ENCODE measurements at regions not wholly inside any gene's neighbourhood (a gene's known extent, or its start where the extent isn't known, plus 50 kb on each side); places are given as distances from the start of the nearest gene placed in this dataset.

DNA sequence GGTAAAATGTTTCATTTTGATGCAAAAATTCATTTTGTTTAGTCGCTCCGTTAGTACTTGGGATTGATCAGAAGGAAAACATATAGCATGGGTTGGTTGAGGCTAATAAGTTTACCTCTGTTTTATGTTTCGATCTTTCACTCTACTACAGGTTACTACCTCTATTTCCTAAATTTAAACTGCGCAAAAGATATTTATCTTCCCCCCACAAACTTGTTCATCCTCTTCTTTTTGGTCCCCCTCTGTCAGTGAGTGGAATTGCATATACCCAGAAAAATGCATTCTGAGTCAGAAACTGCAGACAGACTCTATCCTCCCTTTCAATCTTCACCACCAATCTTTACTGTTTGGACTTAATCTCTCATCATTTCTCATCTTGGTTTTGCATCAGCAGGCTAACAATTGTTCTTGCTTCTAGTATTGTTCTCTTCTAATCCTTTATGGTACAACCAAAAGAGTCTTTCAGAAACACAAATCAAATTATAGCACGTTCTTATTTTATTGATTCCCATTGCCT is 316.0 kb upstream of the ADGRL4 start:
- no peak overlapping the region for H3K27ac ChIP-seq (ENCODE audit: low read depth, low read length)
- H3K9me3 ChIP-seq (ENCODE audit: control insufficient read depth in 3 of 3, low read length in 3 of 3) = no peaks in the 10 kb centered on the region
- no peak overlapping the region for H3K4me3 ChIP-seq (ENCODE audit: low read length in 3 of 3)
- H3K4me1 ChIP-seq (ENCODE audit: control insufficient read depth in 3 of 3, insufficient read depth in 3 of 3, low read length in 3 of 3) = no peaks in the 10 kb centered on the region
- no peak overlapping the region for H3K9ac ChIP-seq (ENCODE audit: low read depth in 1 of 3, low read length in 3 of 3)
- H3K27me3 ChIP-seq (ENCODE audit: control insufficient read depth in 3 of 3, insufficient read depth in 3 of 3, low read length in 3 of 3) = no peaks in the 10 kb centered on the region
- no peaks in the 10 kb centered on the region for H3K36me3 ChIP-seq (ENCODE audit: control insufficient read depth in 3 of 3, insufficient read depth in 3 of 3, low read length in 3 of 3)

DNA sequence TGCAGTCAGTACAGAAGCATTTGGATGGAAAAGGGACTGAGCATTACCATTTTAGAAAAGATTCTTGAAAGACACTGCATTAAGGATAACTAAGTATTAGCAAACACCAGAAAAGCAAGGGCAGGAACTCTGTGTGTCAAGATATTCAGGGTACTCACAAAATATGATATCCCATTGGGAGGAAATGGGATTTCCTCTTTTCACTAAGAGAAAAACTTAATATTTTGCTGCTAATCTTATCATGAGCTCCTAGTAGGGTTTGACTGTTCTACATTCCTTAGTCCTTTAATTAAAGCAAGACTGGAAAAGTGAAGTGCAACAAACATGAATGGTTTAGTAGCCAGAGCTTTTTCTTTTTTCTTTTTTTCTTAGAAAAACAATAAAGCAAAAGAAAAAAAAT is 305.9 kb upstream of the ADGRL4 start:
- H3K9ac ChIP-seq (ENCODE audit: low read depth in 1 of 3, low read length in 3 of 3) = no peak overlapping the region
- H3K27me3 ChIP-seq (ENCODE audit: control insufficient read depth in 3 of 3, insufficient read depth in 3 of 3, low read length in 3 of 3) = no peaks in the 10 kb centered on the region
- peaks cover 0 to 5% (median 0%) of the 10 kb centered on the region in 3 donors for H3K9me3 ChIP-seq (ENCODE audit: control insufficient read depth in 3 of 3, low read length in 3 of 3)
- no peaks in the 10 kb centered on the region for H3K4me1 ChIP-seq (ENCODE audit: control insufficient read depth in 3 of 3, insufficient read depth in 3 of 3, low read length in 3 of 3)
- H3K27ac ChIP-seq (ENCODE audit: low read depth, low read length) = no peak overlapping the region
- no peaks in the 10 kb centered on the region for H3K36me3 ChIP-seq (ENCODE audit: control insufficient read depth in 3 of 3, insufficient read depth in 3 of 3, low read length in 3 of 3)
- H3K4me3 ChIP-seq (ENCODE audit: low read length in 3 of 3) = no peak overlapping the region

DNA sequence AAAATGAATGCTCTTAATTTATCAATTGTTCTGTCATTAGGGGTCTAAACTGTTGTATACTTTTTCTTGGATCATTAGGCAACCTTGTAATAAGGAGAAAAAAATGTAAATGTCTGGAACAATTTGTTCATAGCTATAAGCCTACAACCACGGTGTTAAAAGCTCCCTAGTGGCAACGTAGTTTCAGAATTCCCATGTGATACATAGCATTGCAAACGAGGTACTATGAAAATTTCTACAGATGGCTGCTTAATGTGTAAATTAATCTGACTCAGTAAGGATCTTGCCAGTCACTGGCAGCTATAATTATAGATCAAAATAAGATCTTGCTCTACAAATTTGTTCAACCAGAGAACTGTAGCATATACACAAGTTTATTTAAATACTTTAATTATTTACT is 304.1 kb upstream of the ADGRL4 start:
- no peaks in the 10 kb centered on the region for H3K36me3 ChIP-seq (ENCODE audit: control insufficient read depth in 3 of 3, insufficient read depth in 3 of 3, low read length in 3 of 3)
- no peaks in the 10 kb centered on the region for H3K4me1 ChIP-seq (ENCODE audit: control insufficient read depth in 3 of 3, insufficient read depth in 3 of 3, low read length in 3 of 3)
- H3K4me3 ChIP-seq (ENCODE audit: low read length in 3 of 3) = no peak overlapping the region
- H3K9me3 ChIP-seq (ENCODE audit: control insufficient read depth in 3 of 3, low read length in 3 of 3) = peaks cover 0 to 5% (median 0%) of the 10 kb centered on the region in 3 donors
- H3K27me3 ChIP-seq (ENCODE audit: control insufficient read depth in 3 of 3, insufficient read depth in 3 of 3, low read length in 3 of 3) = no peaks in the 10 kb centered on the region
- H3K27ac ChIP-seq (ENCODE audit: low read depth, low read length) = no peak overlapping the region
- no peak overlapping the region for H3K9ac ChIP-seq (ENCODE audit: low read depth in 1 of 3, low read length in 3 of 3)

DNA sequence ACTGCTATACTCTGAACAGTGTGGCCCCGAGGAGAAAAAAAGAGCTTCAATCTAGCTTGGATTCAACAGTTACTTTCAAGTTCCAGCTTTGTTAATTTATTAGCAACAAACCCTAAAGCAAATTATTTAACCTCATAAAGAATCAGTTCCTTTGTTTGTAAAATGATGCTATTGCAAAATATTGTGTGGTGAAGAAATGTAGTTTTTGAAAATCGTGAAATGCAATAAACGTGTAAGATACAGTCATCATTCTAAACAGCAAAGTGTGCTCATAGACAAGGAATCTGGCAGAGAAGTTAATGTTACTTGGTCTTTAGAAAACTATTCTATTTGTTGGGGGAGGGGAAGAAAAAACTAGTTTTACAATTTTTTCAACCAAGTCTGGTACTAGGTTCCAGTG is 297.6 kb upstream of the ADGRL4 start:
- no peaks in the 10 kb centered on the region for H3K9me3 ChIP-seq (ENCODE audit: control insufficient read depth in 3 of 3, low read length in 3 of 3)
- no peaks in the 10 kb centered on the region for H3K27me3 ChIP-seq (ENCODE audit: control insufficient read depth in 3 of 3, insufficient read depth in 3 of 3, low read length in 3 of 3)
- no peak overlapping the region for H3K9ac ChIP-seq (ENCODE audit: low read depth in 1 of 3, low read length in 3 of 3)
- no peaks in the 10 kb centered on the region for H3K4me1 ChIP-seq (ENCODE audit: control insufficient read depth in 3 of 3, insufficient read depth in 3 of 3, low read length in 3 of 3)
- no peaks in the 10 kb centered on the region for H3K36me3 ChIP-seq (ENCODE audit: control insufficient read depth in 3 of 3, insufficient read depth in 3 of 3, low read length in 3 of 3)
- H3K4me3 ChIP-seq (ENCODE audit: low read length in 3 of 3) = no peak overlapping the region
- H3K27ac ChIP-seq (ENCODE audit: low read depth, low read length) = no peak overlapping the region

DNA sequence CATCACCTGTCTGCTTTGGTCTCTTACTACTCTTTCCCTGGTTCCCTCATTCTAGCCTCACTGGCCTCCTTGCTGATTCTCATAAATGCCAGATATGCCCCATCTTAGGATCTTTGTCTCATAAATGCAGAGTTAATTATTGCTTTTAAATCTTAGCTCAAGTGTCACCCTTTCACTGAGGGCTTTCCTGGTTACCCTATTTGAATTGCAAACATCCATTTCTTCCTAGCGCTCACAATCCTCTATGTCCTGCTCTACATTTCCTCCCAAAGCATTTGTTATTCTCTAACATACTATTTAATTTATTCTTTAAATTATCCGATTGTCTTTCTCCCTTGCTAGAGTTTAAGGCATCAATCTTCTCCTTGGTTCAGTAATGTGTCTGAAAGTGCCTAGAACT is 296.5 kb upstream of the ADGRL4 start:
- Histone ChIP-seq H3K36me3 (ENCODE audit: control insufficient read depth in 3 of 3, insufficient read depth in 3 of 3, low read length in 3 of 3) (no peaks in the 10 kb centered on the region), H3K27me3 (ENCODE audit: control insufficient read depth in 3 of 3, insufficient read depth in 3 of 3, low read length in 3 of 3) (no peaks in the 10 kb centered on the region), H3K9me3 (ENCODE audit: control insufficient read depth in 3 of 3, low read length in 3 of 3) (no peaks in the 10 kb centered on the region), H3K9ac (ENCODE audit: low read depth in 1 of 3, low read length in 3 of 3) (no peak overlapping the region), H3K4me3 (ENCODE audit: low read length in 3 of 3) (no peak overlapping the region), H3K4me1 (ENCODE audit: control insufficient read depth in 3 of 3, insufficient read depth in 3 of 3, low read length in 3 of 3) (no peaks in the 10 kb centered on the region), H3K27ac (ENCODE audit: low read depth, low read length) (no peak overlapping the region)

DNA sequence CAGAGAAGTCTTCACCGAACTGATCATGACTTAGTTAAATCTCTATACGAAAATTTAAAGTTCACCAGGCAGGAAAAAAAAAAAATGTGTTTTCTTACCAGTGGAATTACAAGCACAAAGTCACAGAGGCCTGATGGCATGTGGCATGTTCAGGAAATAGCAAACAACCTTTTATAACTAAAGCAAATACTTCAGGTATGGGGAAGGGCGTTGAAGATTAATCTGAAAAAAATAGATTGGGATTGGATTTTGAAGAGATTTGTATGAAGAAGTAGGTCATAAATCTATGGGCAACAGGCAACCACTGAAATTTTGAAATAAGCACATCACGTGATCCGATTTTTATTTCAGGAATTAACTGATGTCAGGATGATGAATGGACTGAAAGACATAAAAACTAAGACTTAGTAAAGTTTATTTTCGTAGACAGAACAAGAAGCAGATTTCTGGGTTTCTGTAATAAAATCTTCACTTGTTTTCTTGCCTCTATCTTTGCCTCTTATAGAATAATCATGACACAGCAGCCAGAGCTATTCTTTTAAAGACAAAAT is 295.9 kb upstream of the ADGRL4 start:
- Histone ChIP-seq H3K36me3 (ENCODE audit: control insufficient read depth in 3 of 3, insufficient read depth in 3 of 3, low read length in 3 of 3) (no peaks in the 10 kb centered on the region), H3K4me3 (ENCODE audit: low read length in 3 of 3) (no peak overlapping the region), H3K4me1 (ENCODE audit: control insufficient read depth in 3 of 3, insufficient read depth in 3 of 3, low read length in 3 of 3) (no peaks in the 10 kb centered on the region), H3K9me3 (ENCODE audit: control insufficient read depth in 3 of 3, low read length in 3 of 3) (no peaks in the 10 kb centered on the region), H3K27me3 (ENCODE audit: control insufficient read depth in 3 of 3, insufficient read depth in 3 of 3, low read length in 3 of 3) (no peaks in the 10 kb centered on the region), H3K9ac (ENCODE audit: low read depth in 1 of 3, low read length in 3 of 3) (no peak overlapping the region), H3K27ac (ENCODE audit: low read depth, low read length) (no peak overlapping the region)

DNA sequence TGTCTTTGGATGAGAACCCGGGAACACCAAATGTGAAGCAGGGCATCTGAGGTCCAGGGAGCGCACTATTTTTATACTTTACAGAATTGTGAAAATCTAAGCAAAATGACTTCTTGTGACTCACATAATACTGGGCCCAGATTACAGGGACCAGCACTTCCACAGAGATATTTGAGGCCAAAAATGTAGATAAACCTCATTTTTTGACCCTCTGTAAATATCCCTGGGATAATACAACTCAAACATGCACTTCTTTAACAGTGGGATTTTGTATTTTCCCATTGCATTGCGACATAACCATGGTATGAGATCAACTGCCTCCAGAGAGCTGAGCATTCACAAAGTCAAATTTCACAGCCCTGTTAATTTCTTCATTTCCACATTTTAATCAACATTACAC is 289.4 kb upstream of the ADGRL4 start:
- no peaks in the 10 kb centered on the region for H3K9me3 ChIP-seq (ENCODE audit: control insufficient read depth in 3 of 3, low read length in 3 of 3)
- no peak overlapping the region for H3K9ac ChIP-seq (ENCODE audit: low read depth in 1 of 3, low read length in 3 of 3)
- no peaks in the 10 kb centered on the region for H3K36me3 ChIP-seq (ENCODE audit: control insufficient read depth in 3 of 3, insufficient read depth in 3 of 3, low read length in 3 of 3)
- peaks cover 0 to 2% (median 0%) of the 10 kb centered on the region in 3 donors for H3K4me1 ChIP-seq (ENCODE audit: control insufficient read depth in 3 of 3, insufficient read depth in 3 of 3, low read length in 3 of 3)
- no peaks in the 10 kb centered on the region for H3K27me3 ChIP-seq (ENCODE audit: control insufficient read depth in 3 of 3, insufficient read depth in 3 of 3, low read length in 3 of 3)
- no peak overlapping the region for H3K27ac ChIP-seq (ENCODE audit: low read depth, low read length)
- H3K4me3 ChIP-seq (ENCODE audit: low read length in 3 of 3) = no peak overlapping the region

DNA sequence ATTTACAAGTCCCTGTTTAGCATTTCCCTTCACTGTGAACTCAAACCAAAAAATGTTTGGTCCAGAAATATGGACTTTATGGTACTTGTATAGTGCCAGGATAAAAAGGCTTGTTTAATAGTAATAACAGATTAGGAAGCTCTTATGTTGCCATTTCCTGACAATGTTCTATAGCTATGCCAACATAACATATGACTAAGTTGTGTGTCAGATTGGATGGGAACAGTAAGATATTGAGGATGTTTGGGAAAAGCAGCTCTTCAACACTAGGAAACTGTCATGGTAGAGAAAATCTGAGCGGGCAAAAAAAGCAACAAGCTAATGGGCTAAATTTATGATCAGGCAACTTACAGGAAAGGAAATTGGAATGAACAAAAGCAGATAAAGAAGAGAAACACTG is 287.1 kb upstream of the ADGRL4 start:
- H3K9ac ChIP-seq (ENCODE audit: low read depth in 1 of 3, low read length in 3 of 3) = no peak overlapping the region
- no peaks in the 10 kb centered on the region for H3K27me3 ChIP-seq (ENCODE audit: control insufficient read depth in 3 of 3, insufficient read depth in 3 of 3, low read length in 3 of 3)
- no peak overlapping the region for H3K4me3 ChIP-seq (ENCODE audit: low read length in 3 of 3)
- no peaks in the 10 kb centered on the region for H3K9me3 ChIP-seq (ENCODE audit: control insufficient read depth in 3 of 3, low read length in 3 of 3)
- peaks cover 0 to 2% (median 0%) of the 10 kb centered on the region in 3 donors for H3K4me1 ChIP-seq (ENCODE audit: control insufficient read depth in 3 of 3, insufficient read depth in 3 of 3, low read length in 3 of 3)
- H3K27ac ChIP-seq (ENCODE audit: low read depth, low read length) = no peak overlapping the region
- H3K36me3 ChIP-seq (ENCODE audit: control insufficient read depth in 3 of 3, insufficient read depth in 3 of 3, low read length in 3 of 3) = no peaks in the 10 kb centered on the region

DNA sequence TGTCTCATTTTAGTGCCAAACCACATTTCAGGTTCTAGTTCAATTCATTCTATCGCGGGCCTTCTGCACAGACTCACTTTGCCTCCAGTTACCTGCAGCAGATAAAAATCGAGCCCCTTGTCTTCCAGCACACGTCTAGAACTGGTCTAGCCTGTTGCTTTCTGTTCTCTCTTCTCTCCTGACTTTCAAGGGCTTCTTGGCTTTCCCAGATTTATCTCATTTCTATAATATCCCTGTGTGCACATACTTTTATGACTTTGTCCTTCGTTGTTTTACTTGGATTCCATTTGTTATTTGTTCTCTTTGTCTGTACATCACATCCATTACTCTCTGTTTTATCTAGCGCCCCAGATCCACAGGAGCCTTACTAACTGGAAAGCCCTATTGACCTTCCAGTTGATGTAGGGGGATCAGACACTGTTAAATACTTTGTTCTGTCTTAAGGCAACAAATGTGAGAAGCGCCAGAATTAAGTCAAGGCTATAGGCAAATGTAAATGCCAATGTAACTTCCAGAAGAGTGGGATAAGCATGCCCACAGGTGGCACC is 284.5 kb upstream of the ADGRL4 start:
- no peak overlapping the region for H3K9ac ChIP-seq (ENCODE audit: low read depth in 1 of 3, low read length in 3 of 3)

DNA sequence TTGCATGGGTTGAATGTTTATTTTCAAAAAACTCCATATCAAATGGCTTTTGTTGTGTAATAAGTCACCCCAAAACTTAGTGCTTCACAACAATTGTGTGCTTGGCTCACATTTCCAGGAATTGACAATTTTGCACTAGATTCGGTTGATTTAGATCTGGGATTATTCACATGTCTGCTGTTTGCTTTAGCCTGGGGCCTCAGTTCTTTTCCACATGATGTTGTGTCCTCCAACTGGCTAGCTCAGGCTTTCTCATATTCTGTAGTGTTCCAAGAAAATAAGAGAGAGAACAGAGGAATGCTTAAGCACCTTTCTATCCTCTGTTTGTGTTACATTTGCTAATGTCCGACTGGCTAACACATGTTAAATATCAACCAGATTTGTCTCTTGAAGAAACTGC is 281.5 kb upstream of the ADGRL4 start:
- Histone ChIP-seq H3K27ac (ENCODE audit: low read depth, low read length) (no peak overlapping the region), H3K9ac (ENCODE audit: low read depth in 1 of 3, low read length in 3 of 3) (no peak overlapping the region), H3K36me3 (ENCODE audit: control insufficient read depth in 3 of 3, insufficient read depth in 3 of 3, low read length in 3 of 3) (no peaks in the 10 kb centered on the region), H3K27me3 (ENCODE audit: control insufficient read depth in 3 of 3, insufficient read depth in 3 of 3, low read length in 3 of 3) (no peaks in the 10 kb centered on the region), H3K4me3 (ENCODE audit: low read length in 3 of 3) (no peak overlapping the region), H3K9me3 (ENCODE audit: control insufficient read depth in 3 of 3, low read length in 3 of 3) (no peaks in the 10 kb centered on the region), H3K4me1 (ENCODE audit: control insufficient read depth in 3 of 3, insufficient read depth in 3 of 3, low read length in 3 of 3) (no peaks in the 10 kb centered on the region)

More for the DNA sequence above, 284.5 kb upstream of the ADGRL4 start:
- Histone ChIP-seq H3K27ac (ENCODE audit: low read depth, low read length) (no peak overlapping the region), H3K9me3 (ENCODE audit: control insufficient read depth in 3 of 3, low read length in 3 of 3) (no peaks in the 10 kb centered on the region), H3K36me3 (ENCODE audit: control insufficient read depth in 3 of 3, insufficient read depth in 3 of 3, low read length in 3 of 3) (no peaks in the 10 kb centered on the region), H3K4me1 (ENCODE audit: control insufficient read depth in 3 of 3, insufficient read depth in 3 of 3, low read length in 3 of 3) (peaks cover 0 to 2% (median 0%) of the 10 kb centered on the region in 3 donors), H3K4me3 (ENCODE audit: low read length in 3 of 3) (no peak overlapping the region), H3K27me3 (ENCODE audit: control insufficient read depth in 3 of 3, insufficient read depth in 3 of 3, low read length in 3 of 3) (no peaks in the 10 kb centered on the region)
